ENCODE measurements at regions not wholly inside any gene's neighbourhood (a gene's known extent, or its start where the extent isn't known, plus 50 kb on each side); places are given as distances from the start of the nearest gene placed in this dataset.

DNA sequence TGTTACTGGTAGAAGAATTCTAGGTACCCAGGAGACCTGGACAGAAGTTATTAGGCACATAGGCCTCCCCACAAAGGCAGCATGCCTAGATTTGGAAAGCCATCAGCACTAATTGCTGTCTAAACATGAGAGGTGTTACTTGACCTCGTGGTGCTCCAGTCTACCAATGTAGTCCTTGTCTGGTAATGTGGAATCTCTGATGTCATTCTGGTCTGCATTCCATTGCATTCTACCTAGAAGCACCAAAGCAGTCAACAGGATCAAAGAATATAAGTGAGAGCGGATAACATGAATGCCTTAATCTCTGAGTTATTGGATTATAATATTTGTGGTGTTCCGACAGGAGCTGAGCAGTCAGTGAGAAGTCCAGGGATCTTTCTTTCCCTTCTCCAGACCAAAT lies 175.2 kb downstream of the PSAT1 start:
- TF ChIP-seq, protein P1, sequence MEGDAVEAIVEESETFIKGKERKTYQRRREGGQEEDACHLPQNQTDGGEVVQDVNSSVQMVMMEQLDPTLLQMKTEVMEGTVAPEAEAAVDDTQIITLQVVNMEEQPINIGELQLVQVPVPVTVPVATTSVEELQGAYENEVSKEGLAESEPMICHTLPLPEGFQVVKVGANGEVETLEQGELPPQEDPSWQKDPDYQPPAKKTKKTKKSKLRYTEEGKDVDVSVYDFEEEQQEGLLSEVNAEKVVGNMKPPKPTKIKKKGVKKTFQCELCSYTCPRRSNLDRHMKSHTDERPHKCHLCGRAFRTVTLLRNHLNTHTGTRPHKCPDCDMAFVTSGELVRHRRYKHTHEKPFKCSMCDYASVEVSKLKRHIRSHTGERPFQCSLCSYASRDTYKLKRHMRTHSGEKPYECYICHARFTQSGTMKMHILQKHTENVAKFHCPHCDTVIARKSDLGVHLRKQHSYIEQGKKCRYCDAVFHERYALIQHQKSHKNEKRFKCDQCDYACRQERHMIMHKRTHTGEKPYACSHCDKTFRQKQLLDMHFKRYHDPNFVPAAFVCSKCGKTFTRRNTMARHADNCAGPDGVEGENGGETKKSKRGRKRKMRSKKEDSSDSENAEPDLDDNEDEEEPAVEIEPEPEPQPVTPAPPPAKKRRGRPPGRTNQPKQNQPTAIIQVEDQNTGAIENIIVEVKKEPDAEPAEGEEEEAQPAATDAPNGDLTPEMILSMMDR (IDR thresholded peaks at IDR 0.05; ENCODE audit: insufficient read depth, low read depth, low read length), result no peak
- TF ChIP-seq EZH2 (IDR thresholded peaks at IDR 0.05; ENCODE audit: insufficient read depth, low read length), result no peak

All from astrocyte (in vitro differentiated cells and primary cell).